ENCODE measurements at regions not wholly inside any gene's neighbourhood (a gene's known extent, or its start where the extent isn't known, plus 50 kb on each side); places are given as distances from the start of the nearest gene placed in this dataset.

- TF ChIP-seq CTCF (optimal IDR thresholded peaks at IDR 0.05 in 1 of 3, IDR thresholded peaks at IDR 0.05 in 1 of 3, conservative IDR thresholded peaks at IDR 0.05 in 1 of 3; ENCODE audit: extremely low read depth in 1 of 3, insufficient read depth in 2 of 3, low read length in 3 of 3) (peak in 1 of 3 experiments; percentile 17), EZH2 (IDR thresholded peaks at IDR 0.05; ENCODE audit: low read length) (no peak)
Measured at GRCh38 chr1:220983877-220984635, 104.8 kb downstream of the HLX start.
